ENCODE measurements at regions not wholly inside any gene's neighbourhood (a gene's known extent, or its start where the extent isn't known, plus 50 kb on each side); places are given as distances from the start of the nearest gene placed in this dataset.

DNA sequence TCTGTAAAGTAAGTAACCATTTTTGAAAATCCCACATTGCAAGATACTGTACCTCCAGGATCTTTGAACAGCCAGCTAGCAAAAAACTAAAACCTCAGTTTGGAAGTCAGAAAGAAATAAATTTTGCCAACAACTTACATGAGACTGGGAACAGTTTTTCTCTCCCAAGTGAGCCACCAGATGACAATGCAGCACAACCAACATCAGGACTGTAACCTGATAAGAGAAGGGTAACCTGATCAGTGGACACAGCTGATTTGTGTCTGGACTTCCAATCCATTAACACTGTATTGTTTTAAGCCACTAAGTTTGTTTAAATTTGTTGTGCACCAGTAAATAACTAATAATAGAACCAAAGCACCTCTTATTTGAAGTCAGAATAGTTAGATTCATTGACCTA, 923.3 kb downstream of the FAT4 start:
- H3K27ac ChIP-seq (ENCODE audit: extremely low read length, insufficient read depth, low read length), result no peak overlapping the region
- BruUV-seq (replicated peaks), result no TSS peak
- DNase-seq (ENCODE audit: low spot score), result no peak
- ChIA-PET POLR2A (no interaction called here), CTCF (ENCODE audit: low intra/inter-chr PET ratio, low total read pairs) (no interaction called here)
- H3K9me3 ChIP-seq (ENCODE audit: low read length), result no peaks in the 10 kb centered on the region
- H3K79me2 ChIP-seq (ENCODE audit: insufficient read depth, low read length), result no peaks in the 10 kb centered on the region
- H2AFZ ChIP-seq (ENCODE audit: low read length), result no peak overlapping the region
- H3K9ac ChIP-seq (ENCODE audit: insufficient read depth, low read depth, low read length), result no peak overlapping the region
- TF ChIP-seq ZFP41 (CRISPR knock-in tag; IDR thresholded peaks at IDR 0.05; ENCODE audit: borderline replicate concordance) (no peak), ZFP90 (CRISPR knock-in tag; IDR thresholded peaks at IDR 0.05; ENCODE audit: borderline replicate concordance) (no peak), ZNF326 (CRISPR knock-in tag; IDR thresholded peaks at IDR 0.05; ENCODE audit: borderline replicate concordance) (no peak)
- TF ChIP-seq, protein P1, sequence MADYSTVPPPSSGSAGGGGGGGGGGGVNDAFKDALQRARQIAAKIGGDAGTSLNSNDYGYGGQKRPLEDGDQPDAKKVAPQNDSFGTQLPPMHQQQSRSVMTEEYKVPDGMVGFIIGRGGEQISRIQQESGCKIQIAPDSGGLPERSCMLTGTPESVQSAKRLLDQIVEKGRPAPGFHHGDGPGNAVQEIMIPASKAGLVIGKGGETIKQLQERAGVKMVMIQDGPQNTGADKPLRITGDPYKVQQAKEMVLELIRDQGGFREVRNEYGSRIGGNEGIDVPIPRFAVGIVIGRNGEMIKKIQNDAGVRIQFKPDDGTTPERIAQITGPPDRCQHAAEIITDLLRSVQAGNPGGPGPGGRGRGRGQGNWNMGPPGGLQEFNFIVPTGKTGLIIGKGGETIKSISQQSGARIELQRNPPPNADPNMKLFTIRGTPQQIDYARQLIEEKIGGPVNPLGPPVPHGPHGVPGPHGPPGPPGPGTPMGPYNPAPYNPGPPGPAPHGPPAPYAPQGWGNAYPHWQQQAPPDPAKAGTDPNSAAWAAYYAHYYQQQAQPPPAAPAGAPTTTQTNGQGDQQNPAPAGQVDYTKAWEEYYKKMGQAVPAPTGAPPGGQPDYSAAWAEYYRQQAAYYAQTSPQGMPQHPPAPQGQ (CRISPR knock-in tag; IDR thresholded peaks at IDR 0.05; ENCODE audit: borderline replicate concordance), result no peak
- H3K4me2 ChIP-seq (ENCODE audit: low read depth, low read length), result no peak overlapping the region
- no peaks in the 10 kb centered on the region for H4K20me1 ChIP-seq (ENCODE audit: insufficient read depth, low read length)
- H3K4me1 ChIP-seq (ENCODE audit: insufficient read depth, low read length), result no peaks in the 10 kb centered on the region
- H3K27me3 ChIP-seq (ENCODE audit: control insufficient read depth in 1 of 2, insufficient read depth in 2 of 2, low read length in 2 of 2), result no peaks in the 10 kb centered on the region
- no peak for ATAC-seq
- no peak for FAIRE-seq
- H3K36me3 ChIP-seq (replicated peaks in 1 of 2; ENCODE audit: control insufficient read depth in 1 of 2, insufficient read depth in 2 of 2, low read length in 2 of 2), result no peaks in the 10 kb centered on the region
- in situ Hi-C loops (cut with HindIII; ENCODE audit: extremely low pct_ligation_motif_present, low pct_unique_long_range_greater_than_20kb) (no loop called here), intact Hi-C loops (cut with micrococcal nuclease; ENCODE audit: unreplicated experiment) (no loop called here)
- H3K4me3 ChIP-seq (replicated peaks in 1 of 3; ENCODE audit: insufficient read depth in 1 of 3, low read depth in 2 of 3, low read length in 3 of 3), result no peak overlapping the region

DNA sequence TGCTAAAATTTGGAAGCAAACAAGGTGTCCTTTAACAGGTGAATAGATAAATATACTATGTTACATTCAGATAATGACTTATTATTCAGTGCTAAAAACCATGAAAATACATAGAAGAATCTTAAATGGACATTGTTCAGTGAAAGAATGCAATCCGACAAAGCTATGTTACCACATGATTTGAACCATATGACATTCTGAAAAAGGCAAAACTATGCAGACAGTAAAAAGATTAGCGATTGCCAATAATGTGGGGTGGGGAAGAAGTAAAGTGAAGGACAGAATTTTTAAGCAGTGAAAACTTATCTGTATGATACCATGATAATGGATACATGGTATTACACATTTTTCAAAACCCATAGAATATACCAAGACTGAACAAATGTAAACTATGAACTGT, 926.9 kb downstream of the FAT4 start:
- DNase-seq (ENCODE audit: low spot score) (no peak), FAIRE-seq (no peak), ATAC-seq (no peak)
- no peaks in the 10 kb centered on the region for H3K79me2 ChIP-seq (ENCODE audit: insufficient read depth, low read length)
- CTCF ChIA-PET (ENCODE audit: low intra/inter-chr PET ratio, low total read pairs), result no interaction called here
- H2AFZ ChIP-seq (ENCODE audit: low read length), result no peak overlapping the region
- no peak overlapping the region for H3K9ac ChIP-seq (ENCODE audit: insufficient read depth, low read depth, low read length)
- no peaks in the 10 kb centered on the region for H3K4me1 ChIP-seq (ENCODE audit: insufficient read depth, low read length)
- H3K9me3 ChIP-seq (ENCODE audit: low read length), result no peaks in the 10 kb centered on the region
- H3K27me3 ChIP-seq (ENCODE audit: control insufficient read depth in 1 of 2, insufficient read depth in 2 of 2, low read length in 2 of 2), result no peaks in the 10 kb centered on the region
- H3K36me3 ChIP-seq (replicated peaks in 1 of 2; ENCODE audit: control insufficient read depth in 1 of 2, insufficient read depth in 2 of 2, low read length in 2 of 2), result no peaks in the 10 kb centered on the region
- in situ Hi-C loops (cut with HindIII; ENCODE audit: extremely low pct_ligation_motif_present, low pct_unique_long_range_greater_than_20kb) (no loop called here), intact Hi-C loops (cut with micrococcal nuclease; ENCODE audit: unreplicated experiment) (no loop called here)
- H3K4me2 ChIP-seq (ENCODE audit: low read depth, low read length), result no peak overlapping the region
- no peak overlapping the region for H3K4me3 ChIP-seq (replicated peaks in 1 of 3; ENCODE audit: insufficient read depth in 1 of 3, low read depth in 2 of 3, low read length in 3 of 3)
- WGBS (ENCODE audit: low lambda C conversion rate), result 49% methylated on average over 2 of the region's 2 CpGs
- POLR2A ChIA-PET, result no interaction called here
- no peaks in the 10 kb centered on the region for H4K20me1 ChIP-seq (ENCODE audit: insufficient read depth, low read length)
- no peak overlapping the region for H3K27ac ChIP-seq (ENCODE audit: extremely low read length, insufficient read depth, low read length)
- no TSS peak for BruUV-seq (replicated peaks)
- TF ChIP-seq, protein P2, sequence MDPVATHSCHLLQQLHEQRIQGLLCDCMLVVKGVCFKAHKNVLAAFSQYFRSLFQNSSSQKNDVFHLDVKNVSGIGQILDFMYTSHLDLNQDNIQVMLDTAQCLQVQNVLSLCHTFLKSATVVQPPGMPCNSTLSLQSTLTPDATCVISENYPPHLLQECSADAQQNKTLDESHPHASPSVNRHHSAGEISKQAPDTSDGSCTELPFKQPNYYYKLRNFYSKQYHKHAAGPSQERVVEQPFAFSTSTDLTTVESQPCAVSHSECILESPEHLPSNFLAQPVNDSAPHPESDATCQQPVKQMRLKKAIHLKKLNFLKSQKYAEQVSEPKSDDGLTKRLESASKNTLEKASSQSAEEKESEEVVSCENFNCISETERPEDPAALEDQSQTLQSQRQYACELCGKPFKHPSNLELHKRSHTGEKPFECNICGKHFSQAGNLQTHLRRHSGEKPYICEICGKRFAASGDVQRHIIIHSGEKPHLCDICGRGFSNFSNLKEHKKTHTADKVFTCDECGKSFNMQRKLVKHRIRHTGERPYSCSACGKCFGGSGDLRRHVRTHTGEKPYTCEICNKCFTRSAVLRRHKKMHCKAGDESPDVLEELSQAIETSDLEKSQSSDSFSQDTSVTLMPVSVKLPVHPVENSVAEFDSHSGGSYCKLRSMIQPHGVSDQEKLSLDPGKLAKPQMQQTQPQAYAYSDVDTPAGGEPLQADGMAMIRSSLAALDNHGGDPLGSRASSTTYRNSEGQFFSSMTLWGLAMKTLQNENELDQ (CRISPR knock-in tag; IDR thresholded peaks at IDR 0.05; ENCODE audit: borderline replicate concordance), result no peak
- TF ChIP-seq, protein P3, sequence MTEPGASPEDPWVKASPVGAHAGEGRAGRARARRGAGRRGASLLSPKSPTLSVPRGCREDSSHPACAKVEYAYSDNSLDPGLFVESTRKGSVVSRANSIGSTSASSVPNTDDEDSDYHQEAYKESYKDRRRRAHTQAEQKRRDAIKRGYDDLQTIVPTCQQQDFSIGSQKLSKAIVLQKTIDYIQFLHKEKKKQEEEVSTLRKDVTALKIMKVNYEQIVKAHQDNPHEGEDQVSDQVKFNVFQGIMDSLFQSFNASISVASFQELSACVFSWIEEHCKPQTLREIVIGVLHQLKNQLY (CRISPR knock-in tag; IDR thresholded peaks at IDR 0.05), result no peak
- TF ChIP-seq, protein P4, sequence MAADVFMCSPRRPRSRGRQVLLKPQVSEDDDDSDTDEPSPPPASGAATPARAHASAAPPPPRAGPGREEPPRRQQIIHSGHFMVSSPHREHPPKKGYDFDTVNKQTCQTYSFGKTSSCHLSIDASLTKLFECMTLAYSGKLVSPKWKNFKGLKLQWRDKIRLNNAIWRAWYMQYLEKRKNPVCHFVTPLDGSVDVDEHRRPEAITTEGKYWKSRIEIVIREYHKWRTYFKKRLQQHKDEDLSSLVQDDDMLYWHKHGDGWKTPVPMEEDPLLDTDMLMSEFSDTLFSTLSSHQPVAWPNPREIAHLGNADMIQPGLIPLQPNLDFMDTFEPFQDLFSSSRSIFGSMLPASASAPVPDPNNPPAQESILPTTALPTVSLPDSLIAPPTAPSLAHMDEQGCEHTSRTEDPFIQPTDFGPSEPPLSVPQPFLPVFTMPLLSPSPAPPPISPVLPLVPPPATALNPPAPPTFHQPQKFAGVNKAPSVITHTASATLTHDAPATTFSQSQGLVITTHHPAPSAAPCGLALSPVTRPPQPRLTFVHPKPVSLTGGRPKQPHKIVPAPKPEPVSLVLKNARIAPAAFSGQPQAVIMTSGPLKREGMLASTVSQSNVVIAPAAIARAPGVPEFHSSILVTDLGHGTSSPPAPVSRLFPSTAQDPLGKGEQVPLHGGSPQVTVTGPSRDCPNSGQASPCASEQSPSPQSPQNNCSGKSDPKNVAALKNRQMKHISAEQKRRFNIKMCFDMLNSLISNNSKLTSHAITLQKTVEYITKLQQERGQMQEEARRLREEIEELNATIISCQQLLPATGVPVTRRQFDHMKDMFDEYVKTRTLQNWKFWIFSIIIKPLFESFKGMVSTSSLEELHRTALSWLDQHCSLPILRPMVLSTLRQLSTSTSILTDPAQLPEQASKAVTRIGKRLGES (CRISPR knock-in tag; IDR thresholded peaks at IDR 0.05; ENCODE audit: borderline replicate concordance), result no peak
- TF ChIP-seq ZKSCAN8 (CRISPR knock-in tag; IDR thresholded peaks at IDR 0.05; ENCODE audit: borderline replicate concordance), result no peak
